Right renal pelvis (tissue), 4 donors: ENCODE measurements at regions not wholly inside any gene's neighbourhood (a gene's known extent, or its start where the extent isn't known, plus 50 kb on each side); places are given as distances from the start of the nearest gene placed in this dataset.

ENCODE experiments used
- DNase-seq, 4 donors: peaks; one replicate each; pipeline ENCODE4 v3.0.0-alpha.2; 2013; ENCODE audit warnings: low read depth in 4 of 4, low spot score in 3 of 4, missing footprints in 1 of 4

GRCh38 chr13:110965038-110965754 is 50.3 kb upstream of the ANKRD10 start:
- no peak for DNase-seq
